Skeletal muscle satellite cell (primary cell): ENCODE measurements at regions not wholly inside any gene's neighbourhood (a gene's known extent, or its start where the extent isn't known, plus 50 kb on each side); places are given as distances from the start of the nearest gene placed in this dataset.

Source experiments
- H3K27me3 ChIP-seq: 2 replicates; pipeline ENCODE4 v1.7.0; 2013; ENCODE audit warnings: low read length; ENCODE audit not compliant: control insufficient read depth, insufficient read depth
- H3K36me3 ChIP-seq: 2 replicates; pipeline ENCODE4 v1.7.0; 2013; ENCODE audit warnings: mild to moderate bottlenecking, control low read depth, low read length; ENCODE audit not compliant: insufficient read depth
- H3K4me1 ChIP-seq: 2 replicates; pipeline ENCODE4 v1.7.0; 2013; ENCODE audit warnings: low read length; ENCODE audit not compliant: control insufficient read depth, insufficient read depth
- H3K4me2 ChIP-seq: 2 replicates; pipeline ENCODE4 v1.7.0; 2013; ENCODE audit warnings: mild to moderate bottlenecking, low read length
- H3K4me3 ChIP-seq: 2 replicates; pipeline ENCODE4 v1.7.0; 2013; ENCODE audit warnings: low read length
- H3K9ac ChIP-seq: 2 replicates; pipeline ENCODE4 v1.7.0; 2013; ENCODE audit warnings: mild to moderate bottlenecking, low read depth, low read length, moderate library complexity
- H3K9me3 ChIP-seq: replicated peaks from 2 replicates; pipeline ENCODE4 v1.7.0; 2013; ENCODE audit warnings: mild to moderate bottlenecking, control low read depth, low read length

DNA sequence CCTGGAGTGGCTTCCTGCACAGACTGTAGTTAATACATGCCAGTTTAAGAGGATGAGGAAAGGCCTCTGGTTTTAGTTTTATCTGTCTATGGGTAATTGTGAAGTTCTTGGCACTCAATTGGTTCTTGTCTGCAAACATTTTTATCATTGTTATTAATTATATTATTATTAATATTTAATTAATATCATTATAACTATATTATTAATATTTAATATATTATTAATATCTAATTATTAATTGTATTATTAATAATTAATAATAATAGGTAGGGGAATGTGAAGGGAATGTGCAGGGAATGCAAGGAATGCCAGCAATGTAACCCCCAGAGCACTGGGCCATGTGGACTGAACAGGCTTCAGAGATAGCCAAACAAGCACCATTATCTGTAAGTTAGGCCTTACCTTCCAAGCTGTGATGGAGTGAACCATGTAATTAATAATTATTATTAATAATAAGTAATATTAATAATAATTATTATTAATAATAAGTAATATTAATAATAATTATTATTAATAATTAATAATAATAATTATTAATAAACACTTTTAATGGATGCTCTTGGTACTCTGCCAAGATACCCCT, 79.8 kb upstream of the NMNAT3 start:
- no peaks in the 10 kb centered on the region for H3K36me3 ChIP-seq
- no peaks in the 10 kb centered on the region for H3K9me3 ChIP-seq
- no peak overlapping the region for H3K9ac ChIP-seq
- H3K4me3 ChIP-seq: no peak overlapping the region
- H3K4me2 ChIP-seq: no peak overlapping the region
- peaks cover 40% of the 10 kb centered on the region for H3K27me3 ChIP-seq
- no peaks in the 10 kb centered on the region for H3K4me1 ChIP-seq

DNA sequence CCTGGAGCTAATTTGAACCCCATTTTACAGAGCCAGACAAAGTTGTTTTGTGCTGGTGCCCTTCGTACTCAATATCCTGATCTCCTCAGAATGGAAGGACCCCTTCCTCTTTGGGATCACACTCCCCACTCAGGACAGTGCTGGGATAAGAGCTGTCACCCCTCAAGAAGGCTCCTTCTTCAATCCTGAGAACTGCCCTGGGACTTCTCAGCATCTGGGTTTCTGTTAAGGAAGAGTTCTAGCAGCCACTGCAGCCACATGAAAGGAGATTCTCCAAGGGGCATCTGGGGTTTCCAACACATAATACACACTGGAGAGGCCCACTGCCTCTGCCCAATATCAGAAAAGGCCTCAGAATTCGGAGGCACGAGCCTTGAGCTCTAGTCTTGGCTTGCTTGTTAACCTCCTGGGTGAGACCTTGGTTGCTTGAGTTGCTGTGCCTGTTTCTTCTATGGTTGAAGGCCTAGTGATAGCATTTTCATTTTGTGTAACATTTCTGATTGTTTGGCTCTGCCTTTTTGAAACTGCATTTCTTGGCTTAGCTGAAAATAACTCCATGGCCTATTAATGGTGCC, 78.8 kb upstream of the NMNAT3 start:
- Histone ChIP-seq H3K27me3 (peaks cover 33% of the 10 kb centered on the region), H3K4me2 (no peak overlapping the region), H3K9ac (no peak overlapping the region), H3K9me3 (no peaks in the 10 kb centered on the region), H3K4me3 (no peak overlapping the region), H3K4me1 (no peaks in the 10 kb centered on the region), H3K36me3 (no peaks in the 10 kb centered on the region)

DNA sequence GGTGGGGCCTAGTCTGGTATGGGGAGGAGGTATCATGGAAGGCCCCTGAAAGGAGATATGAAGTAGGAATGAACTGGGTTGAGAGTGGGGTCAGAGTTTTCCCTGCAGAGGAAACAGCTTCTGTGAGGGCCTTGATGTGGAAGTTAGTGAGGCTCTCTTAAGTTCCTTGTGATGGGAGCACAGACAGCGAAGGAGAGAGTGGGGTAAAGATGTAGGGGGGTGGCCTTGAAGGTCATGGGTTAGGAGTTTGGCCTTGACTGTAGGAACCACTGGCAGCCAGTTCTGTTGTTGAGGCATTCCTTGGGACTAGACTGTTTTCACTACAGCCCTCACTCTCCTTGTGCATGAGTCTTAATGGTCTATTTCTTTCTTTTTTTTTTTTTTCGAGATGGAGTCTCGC, 77.8 kb upstream of the NMNAT3 start:
- Histone ChIP-seq H3K9me3 (no peaks in the 10 kb centered on the region), H3K4me1 (no peaks in the 10 kb centered on the region), H3K9ac (no peak overlapping the region), H3K4me3 (no peak overlapping the region), H3K4me2 (no peak overlapping the region), H3K27me3 (peaks cover 30% of the 10 kb centered on the region), H3K36me3 (no peaks in the 10 kb centered on the region)

DNA sequence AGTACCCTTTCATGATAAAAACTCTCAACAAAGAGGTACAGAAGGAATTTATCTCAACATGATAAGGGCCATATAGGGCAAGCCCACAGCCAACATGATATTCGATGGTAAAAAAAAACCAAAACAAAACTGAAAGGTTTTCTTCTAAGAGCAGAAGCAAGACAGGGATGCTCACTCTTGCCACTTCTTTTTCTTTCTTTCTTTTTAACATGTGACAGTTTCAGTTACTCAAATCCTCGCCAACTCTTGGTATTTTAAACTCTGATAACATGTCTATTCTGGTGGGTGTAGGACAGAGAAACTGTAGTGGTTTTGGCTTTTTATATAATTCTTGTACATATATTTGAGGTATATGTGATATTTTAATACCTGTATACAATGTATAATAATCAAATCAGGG, 74.0 kb upstream of the NMNAT3 start:
- H3K4me2 ChIP-seq: no peak overlapping the region
- no peak overlapping the region for H3K9ac ChIP-seq
- H3K36me3 ChIP-seq: no peaks in the 10 kb centered on the region
- H3K9me3 ChIP-seq: no peaks in the 10 kb centered on the region
- no peak overlapping the region for H3K4me3 ChIP-seq
- H3K4me1 ChIP-seq: no peaks in the 10 kb centered on the region
- peaks cover 12% of the 10 kb centered on the region for H3K27me3 ChIP-seq

DNA sequence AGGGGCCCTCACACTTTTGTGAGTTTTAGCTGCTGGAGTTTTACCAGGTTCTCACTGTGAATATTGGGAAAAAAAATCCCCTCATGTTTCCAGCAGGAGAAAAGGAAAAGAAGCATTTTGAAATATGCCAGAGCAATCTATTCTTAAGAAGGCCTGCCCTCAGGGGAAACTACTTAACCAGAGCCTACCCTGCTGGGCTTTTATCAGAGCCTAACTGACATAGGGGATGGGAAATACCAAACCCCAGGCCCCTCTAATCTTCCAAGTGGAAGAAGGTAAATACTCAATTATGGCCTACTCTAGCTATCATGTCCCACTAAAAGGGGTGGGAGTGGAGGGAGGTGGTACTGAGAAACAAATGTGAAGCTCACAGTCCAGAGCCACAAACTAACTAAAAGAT, 68.7 kb upstream of the NMNAT3 start:
- Histone ChIP-seq H3K27me3 (peaks cover 7% of the 10 kb centered on the region), H3K36me3 (no peaks in the 10 kb centered on the region), H3K4me3 (no peak overlapping the region), H3K4me1 (no peaks in the 10 kb centered on the region), H3K9ac (no peak overlapping the region), H3K9me3 (no peaks in the 10 kb centered on the region), H3K4me2 (no peak overlapping the region)

DNA sequence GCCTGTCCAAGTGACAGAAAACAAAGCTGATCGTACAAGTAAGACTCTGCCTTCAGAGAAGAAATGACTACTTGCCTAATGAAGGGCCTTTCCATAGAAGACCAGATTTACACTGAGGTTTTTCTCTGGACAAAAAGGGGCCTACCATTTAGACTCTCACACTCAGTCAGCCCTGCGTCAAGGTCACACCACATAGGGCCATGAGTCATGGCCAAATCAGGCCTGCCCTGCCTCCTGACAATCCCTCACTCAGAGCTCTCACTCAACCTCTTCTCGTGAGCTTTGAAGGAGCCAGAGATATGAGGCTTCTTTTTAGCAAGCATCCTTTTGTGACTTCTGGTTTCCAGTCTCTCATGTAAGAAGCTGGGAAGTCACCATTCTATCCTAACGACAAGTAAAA, 68.1 kb upstream of the NMNAT3 start:
- Histone ChIP-seq H3K27me3 (peaks cover 10% of the 10 kb centered on the region), H3K4me2 (no peak overlapping the region), H3K9me3 (no peaks in the 10 kb centered on the region), H3K36me3 (no peaks in the 10 kb centered on the region), H3K4me3 (no peak overlapping the region), H3K9ac (no peak overlapping the region), H3K4me1 (no peaks in the 10 kb centered on the region)

DNA sequence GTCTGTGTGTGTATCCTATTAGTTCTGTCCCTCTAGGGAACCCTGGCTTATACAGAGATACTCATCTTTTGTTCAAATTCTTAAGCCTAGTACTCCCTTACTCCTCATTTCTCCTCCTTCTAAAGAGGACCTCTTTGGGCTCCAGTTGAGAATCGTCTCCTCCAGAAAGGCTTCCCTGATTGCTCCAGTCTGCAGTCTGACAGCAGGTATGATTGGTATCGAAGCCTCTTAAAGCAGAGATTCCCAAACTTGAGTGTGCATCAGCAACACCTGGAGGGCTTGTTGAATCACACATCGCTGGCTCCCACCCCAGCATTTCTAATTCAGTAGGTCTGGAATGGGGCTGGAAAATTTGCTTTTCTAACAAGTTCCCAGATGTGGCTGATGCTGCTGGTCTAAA, 60.9 kb upstream of the NMNAT3 start:
- peaks cover 63% of the 10 kb centered on the region for H3K27me3 ChIP-seq
- H3K9me3 ChIP-seq: no peaks in the 10 kb centered on the region
- H3K4me2 ChIP-seq: no peak overlapping the region
- H3K4me3 ChIP-seq: no peak overlapping the region
- no peak overlapping the region for H3K9ac ChIP-seq
- H3K36me3 ChIP-seq: no peaks in the 10 kb centered on the region
- no peaks in the 10 kb centered on the region for H3K4me1 ChIP-seq

DNA sequence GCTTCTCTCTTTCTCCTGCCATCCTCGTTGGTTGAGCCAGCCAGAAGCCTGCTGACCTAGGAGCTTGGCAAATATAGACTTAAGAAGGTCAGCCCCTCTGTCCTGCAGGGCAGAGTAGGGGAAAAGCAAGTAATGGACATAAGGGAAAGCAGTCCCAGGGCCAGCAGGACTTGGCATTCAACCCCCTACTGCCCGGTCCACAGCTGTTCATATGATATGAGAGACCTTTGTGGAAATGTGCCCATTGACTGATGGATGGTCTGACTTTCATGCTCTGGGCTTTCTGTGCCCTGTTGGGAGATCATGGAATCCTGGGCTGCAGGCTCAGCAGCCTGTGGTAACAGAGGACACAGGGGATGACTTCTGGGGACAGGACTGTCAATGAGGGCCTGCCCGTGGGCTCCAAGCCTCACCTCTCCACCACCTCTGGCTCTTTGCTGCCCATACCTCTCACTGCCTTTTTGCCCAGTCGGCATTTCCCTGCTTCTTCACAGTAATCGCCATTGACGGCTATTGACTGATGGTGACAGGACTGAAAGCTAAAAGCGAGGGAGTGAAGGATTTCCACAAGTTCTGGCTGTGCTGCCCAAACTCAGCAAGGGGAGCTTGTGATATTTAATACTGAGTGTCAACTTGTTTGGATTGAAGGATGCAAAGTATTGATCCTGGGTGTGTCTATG, 60.0 kb upstream of the NMNAT3 start:
- Histone ChIP-seq H3K4me2 (no peak overlapping the region), H3K4me1 (no peaks in the 10 kb centered on the region), H3K9me3 (no peaks in the 10 kb centered on the region), H3K27me3 (peaks cover 60% of the 10 kb centered on the region), H3K9ac (no peak overlapping the region), H3K36me3 (no peaks in the 10 kb centered on the region), H3K4me3 (no peak overlapping the region)

DNA sequence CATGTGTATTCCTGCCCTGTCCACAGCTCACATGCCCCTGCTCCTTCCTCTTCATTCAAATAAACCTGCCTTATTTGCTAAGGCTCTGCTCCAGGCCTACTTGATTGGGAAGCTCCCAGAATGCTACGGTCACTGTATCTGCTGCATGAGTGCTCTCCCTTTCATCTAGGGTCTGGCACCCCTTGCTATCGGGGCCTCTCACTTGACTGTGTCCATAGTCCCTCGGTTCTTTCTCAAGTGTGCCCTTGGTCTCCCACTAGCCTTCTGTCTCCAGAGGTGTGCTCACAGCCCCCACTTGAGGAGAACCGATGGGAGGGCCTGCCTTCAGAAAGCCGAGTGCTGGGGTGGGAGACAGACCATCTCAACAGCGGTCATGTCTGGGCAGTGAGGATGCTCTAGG, 57.4 kb upstream of the NMNAT3 start:
- Histone ChIP-seq H3K36me3 (no peaks in the 10 kb centered on the region), H3K9me3 (no peaks in the 10 kb centered on the region), H3K4me3 (no peak overlapping the region), H3K27me3 (peaks cover 55% of the 10 kb centered on the region), H3K4me1 (no peaks in the 10 kb centered on the region), H3K9ac (no peak overlapping the region), H3K4me2 (no peak overlapping the region)

DNA sequence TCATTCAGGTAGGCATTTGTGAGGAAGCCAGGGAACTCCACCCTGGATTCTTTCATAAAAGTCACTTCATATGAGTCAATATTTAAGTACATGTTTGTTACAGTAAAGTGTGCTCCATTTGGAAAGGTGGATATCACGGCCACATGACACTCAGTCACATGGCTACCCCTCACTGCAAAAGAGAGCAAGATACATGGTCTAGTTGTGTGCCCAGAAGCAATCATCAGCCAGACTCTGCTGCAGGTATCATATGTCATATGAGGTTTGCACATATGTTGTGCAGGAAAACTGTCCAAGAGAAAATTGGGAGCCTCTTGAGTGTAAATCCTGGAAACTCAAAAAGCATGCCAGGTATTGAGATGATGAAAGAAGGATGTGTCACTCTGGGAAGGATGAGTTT, 55.0 kb upstream of the NMNAT3 start:
- no peak overlapping the region for H3K9ac ChIP-seq
- H3K4me1 ChIP-seq: no peaks in the 10 kb centered on the region
- no peak overlapping the region for H3K4me2 ChIP-seq
- no peaks in the 10 kb centered on the region for H3K9me3 ChIP-seq
- no peak overlapping the region for H3K4me3 ChIP-seq
- peaks cover 47% of the 10 kb centered on the region for H3K27me3 ChIP-seq
- no peaks in the 10 kb centered on the region for H3K36me3 ChIP-seq

DNA sequence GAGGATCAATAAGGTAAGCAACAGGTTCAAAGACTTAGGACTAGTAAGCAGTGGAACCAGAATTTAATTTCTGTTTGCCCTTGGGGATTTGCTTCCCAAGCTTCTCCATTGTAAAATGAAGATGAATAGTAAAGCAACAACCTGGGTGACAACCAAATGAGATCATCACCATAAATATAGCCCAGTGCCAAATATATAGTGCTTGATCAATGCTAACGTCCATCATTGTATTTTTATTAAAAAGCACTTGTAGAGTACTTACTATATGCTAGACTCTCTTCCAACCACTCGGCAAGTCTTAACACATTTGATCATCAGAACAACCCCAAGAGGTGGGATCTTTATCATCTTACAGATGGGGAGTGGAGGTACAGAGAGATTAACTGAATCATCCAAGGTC, 51.5 kb upstream of the NMNAT3 start:
- Histone ChIP-seq H3K4me3 (no peak overlapping the region), H3K4me2 (no peak overlapping the region), H3K27me3 (peaks cover 32% of the 10 kb centered on the region), H3K9ac (no peak overlapping the region), H3K36me3 (no peaks in the 10 kb centered on the region), H3K9me3 (no peaks in the 10 kb centered on the region), H3K4me1 (no peaks in the 10 kb centered on the region)

DNA sequence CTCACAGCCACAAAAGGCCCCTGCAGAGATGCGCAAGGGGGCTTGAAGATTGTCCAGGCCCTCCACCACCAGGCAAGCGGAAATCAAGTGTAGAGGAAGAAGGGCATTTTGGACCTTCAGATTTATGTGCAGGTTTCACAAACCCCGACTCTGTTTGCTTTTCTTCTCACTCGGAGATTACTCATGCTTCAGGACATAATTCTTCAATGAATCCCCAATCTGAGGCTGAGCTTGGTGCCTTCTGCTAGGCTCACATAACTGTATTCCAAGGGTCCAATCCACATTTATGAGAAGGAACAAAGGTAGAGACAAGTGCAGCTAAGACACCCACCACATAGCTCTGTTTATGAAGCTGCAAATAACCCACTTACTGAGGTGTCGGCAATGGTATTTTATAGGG, 50.6 kb upstream of the NMNAT3 start:
- H3K4me1 ChIP-seq: no peaks in the 10 kb centered on the region
- no peaks in the 10 kb centered on the region for H3K9me3 ChIP-seq
- no peak overlapping the region for H3K9ac ChIP-seq
- no peaks in the 10 kb centered on the region for H3K36me3 ChIP-seq
- peaks cover 29% of the 10 kb centered on the region for H3K27me3 ChIP-seq
- H3K4me3 ChIP-seq: no peak overlapping the region
- no peak overlapping the region for H3K4me2 ChIP-seq
